ENCODE measurements at regions not wholly inside any gene's neighbourhood (a gene's known extent, or its start where the extent isn't known, plus 50 kb on each side); places are given as distances from the start of the nearest gene placed in this dataset.

DNA sequence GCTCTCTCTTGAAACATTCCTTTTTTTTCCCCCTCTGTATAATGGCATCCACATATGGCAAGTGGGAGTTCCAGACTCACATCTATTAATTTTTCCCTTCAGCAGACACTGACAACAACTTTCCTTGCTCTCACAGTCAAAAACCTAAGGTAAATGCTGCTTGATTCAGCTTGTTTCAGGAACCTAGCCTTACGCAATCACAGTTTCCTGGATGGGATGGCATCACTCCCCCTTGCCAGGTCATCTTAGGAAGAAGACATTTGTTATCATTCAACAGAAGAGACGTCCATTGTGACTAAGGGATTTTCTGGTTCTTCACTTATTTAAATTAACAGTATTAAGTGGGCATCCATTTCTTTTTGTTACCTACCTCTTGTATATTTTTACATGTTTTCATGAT is 112.0 kb upstream of the PDGFD start:
- TF ChIP-seq, protein P1, sequence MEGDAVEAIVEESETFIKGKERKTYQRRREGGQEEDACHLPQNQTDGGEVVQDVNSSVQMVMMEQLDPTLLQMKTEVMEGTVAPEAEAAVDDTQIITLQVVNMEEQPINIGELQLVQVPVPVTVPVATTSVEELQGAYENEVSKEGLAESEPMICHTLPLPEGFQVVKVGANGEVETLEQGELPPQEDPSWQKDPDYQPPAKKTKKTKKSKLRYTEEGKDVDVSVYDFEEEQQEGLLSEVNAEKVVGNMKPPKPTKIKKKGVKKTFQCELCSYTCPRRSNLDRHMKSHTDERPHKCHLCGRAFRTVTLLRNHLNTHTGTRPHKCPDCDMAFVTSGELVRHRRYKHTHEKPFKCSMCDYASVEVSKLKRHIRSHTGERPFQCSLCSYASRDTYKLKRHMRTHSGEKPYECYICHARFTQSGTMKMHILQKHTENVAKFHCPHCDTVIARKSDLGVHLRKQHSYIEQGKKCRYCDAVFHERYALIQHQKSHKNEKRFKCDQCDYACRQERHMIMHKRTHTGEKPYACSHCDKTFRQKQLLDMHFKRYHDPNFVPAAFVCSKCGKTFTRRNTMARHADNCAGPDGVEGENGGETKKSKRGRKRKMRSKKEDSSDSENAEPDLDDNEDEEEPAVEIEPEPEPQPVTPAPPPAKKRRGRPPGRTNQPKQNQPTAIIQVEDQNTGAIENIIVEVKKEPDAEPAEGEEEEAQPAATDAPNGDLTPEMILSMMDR (conservative IDR thresholded peaks at IDR 0.05 in 1 of 2, IDR thresholded peaks at IDR 0.05 in 1 of 2; ENCODE audit: low read depth in 1 of 2, low read length in 2 of 2) = no peak
- no peak for TF ChIP-seq EZH2 (IDR thresholded peaks at IDR 0.05; ENCODE audit: low read length, missing control alignments)
